ENCODE measurements at regions not wholly inside any gene's neighbourhood (a gene's known extent, or its start where the extent isn't known, plus 50 kb on each side); places are given as distances from the start of the nearest gene placed in this dataset.

GRCh38 chr12:110998165-110998564 is 77.8 kb upstream of the MYL2 start:
- TF ChIP-seq YY1 (IDR thresholded peaks at IDR 0.05; ENCODE audit: insufficient read depth, insufficient read length): no peak
- no peak for TF ChIP-seq ZNF274 (IDR thresholded peaks at IDR 0.05; ENCODE audit: low read depth, low read length)
